ENCODE measurements at regions not wholly inside any gene's neighbourhood (a gene's known extent, or its start where the extent isn't known, plus 50 kb on each side); places are given as distances from the start of the nearest gene placed in this dataset.

DNA sequence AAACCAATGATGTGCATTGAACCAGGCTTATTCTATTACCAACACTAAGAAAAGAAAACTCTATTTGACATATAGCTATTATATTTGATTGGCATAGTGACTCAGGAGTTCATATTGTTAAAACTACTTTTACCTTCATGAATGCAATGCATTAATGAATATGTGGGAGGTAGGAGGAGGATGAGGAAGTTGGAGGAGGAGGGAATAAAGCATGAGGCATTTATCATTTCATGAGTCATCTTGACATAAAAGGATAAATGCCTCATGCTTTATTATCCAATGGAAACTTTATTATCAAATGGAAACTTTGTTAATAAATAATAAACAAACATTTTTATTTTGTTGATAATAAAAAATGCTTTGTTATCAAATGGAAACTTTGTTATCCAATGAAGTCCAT, 116.5 kb downstream of the SPRY2 start:
- Histone ChIP-seq H3K27ac (no peak overlapping the region), H3K4me3 (no peak overlapping the region), H3K4me1 (replicated peaks in 1 of 2) (no peaks in the 10 kb centered on the region)
- in situ Hi-C loops (cut with MboI; ENCODE audit: low pct_unique_long_range_greater_than_20kb in 2 of 9, low sequenced_read_pairs in 9 of 9, unreplicated experiment in 9 of 9) = no loop called here
- ATAC-seq (replicated peaks in 6 of 8) = peak in 2 of 8 experiments; percentile 16 to 26

GRCh38 chr13:80217614-80218456, 123.1 kb downstream of the SPRY2 start:
- in situ Hi-C loops (cut with MboI; ENCODE audit: low pct_unique_long_range_greater_than_20kb in 2 of 9, low sequenced_read_pairs in 9 of 9, unreplicated experiment in 9 of 9) = no loop called here
- WGBS, 10 experiments = 52 to 84% (median 72%) methylated on average over 4 to 7 of the region's 7 CpGs
- peaks cover 7 to 8% of the 10 kb centered on the region in 2 donors for H3K4me1 ChIP-seq (replicated peaks in 1 of 2)
- no peak overlapping the region for H3K27ac ChIP-seq
- ATAC-seq (replicated peaks in 6 of 8) = no peak
- H3K4me3 ChIP-seq = no peak overlapping the region

- ATAC-seq (replicated peaks in 6 of 8) = no peak
- H3K4me3 ChIP-seq = no peak overlapping the region
- in situ Hi-C loops (cut with MboI; ENCODE audit: low pct_unique_long_range_greater_than_20kb in 2 of 9, low sequenced_read_pairs in 9 of 9, unreplicated experiment in 9 of 9) = no loop called here
These were observed 125.6 kb downstream of the SPRY2 start for GRCh38 chr13:80215368-80215767.

DNA sequence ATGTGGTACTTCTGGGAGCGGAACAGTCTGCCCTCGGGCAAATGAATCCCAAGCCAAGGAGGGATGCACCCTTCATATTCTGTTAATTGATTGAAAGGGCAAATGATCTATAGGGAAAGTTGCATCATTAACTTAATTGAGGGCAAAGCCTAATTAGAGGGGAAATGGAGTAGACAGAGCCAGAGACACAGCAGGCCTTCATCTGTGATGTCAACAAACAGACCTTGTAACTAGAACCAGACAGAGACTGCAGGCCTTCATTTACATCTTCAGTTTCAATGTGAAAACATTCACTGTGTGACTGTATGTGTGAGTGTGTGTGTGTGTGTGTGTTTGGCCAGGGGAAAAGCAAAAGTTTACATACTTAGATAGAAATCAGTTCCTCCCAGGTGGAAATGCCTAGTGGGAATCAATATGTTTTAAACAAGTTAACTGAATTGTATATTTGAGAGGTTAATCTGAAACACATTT, 126.4 kb downstream of the SPRY2 start:
- Histone ChIP-seq H3K4me1 (replicated peaks in 1 of 2) (peaks cover 7 to 8% of the 10 kb centered on the region in 2 donors), H3K27ac (no peak overlapping the region), H3K4me3 (no peak overlapping the region)
- in situ Hi-C loops (cut with MboI; ENCODE audit: low pct_unique_long_range_greater_than_20kb in 2 of 9, low sequenced_read_pairs in 9 of 9, unreplicated experiment in 9 of 9) = no loop called here
- 10 to 94% (median 69%) methylated on average over 1 to 2 of the region's 2 CpGs; no CpG with 5 or more reads in 1 of the 10 experiments for WGBS, 10 experiments
- ATAC-seq (replicated peaks in 6 of 8) = peak in 5 of 8 experiments; percentile 25 to 94 (median 50)

More at GRCh38 chr13:80215368-80215767, 125.6 kb downstream of the SPRY2 start:
- Histone ChIP-seq H3K27ac (no peak overlapping the region), H3K4me1 (replicated peaks in 1 of 2) (peaks cover 7 to 8% of the 10 kb centered on the region in 2 donors)
- 53 to 100% (median 100%) methylated on average over 1 to 3 of the region's 3 CpGs; no CpG with 5 or more reads in 2 of the 10 experiments for WGBS, 10 experiments

GRCh38 chr13:80214050-80214449, 126.9 kb downstream of the SPRY2 start:
- in situ Hi-C loops (cut with MboI; ENCODE audit: low pct_unique_long_range_greater_than_20kb in 2 of 9, low sequenced_read_pairs in 9 of 9, unreplicated experiment in 9 of 9) = no loop called here

DNA sequence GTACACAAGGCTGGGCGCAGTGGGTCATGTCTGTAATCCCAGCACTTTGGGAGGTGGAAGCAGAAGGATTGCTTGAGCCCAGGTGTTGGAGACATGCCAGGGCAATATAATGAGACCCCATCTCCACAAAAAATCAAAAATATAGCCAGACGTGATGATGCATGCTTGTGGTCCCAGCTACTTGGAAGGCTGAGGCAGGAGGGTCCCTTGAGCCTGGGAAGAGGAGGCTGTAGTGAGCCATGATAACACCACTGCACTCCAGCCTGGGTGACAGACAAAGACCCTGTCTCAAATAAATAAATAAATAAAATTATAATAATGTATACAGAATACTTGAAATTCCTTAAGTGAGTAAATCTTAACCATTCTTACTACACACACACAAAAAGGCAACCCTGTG, 127.7 kb downstream of the SPRY2 start:
- WGBS, 10 experiments = 56 to 100% (median 83%) methylated on average over 1 to 2 of the region's 2 CpGs; no CpG with 5 or more reads in 3 of the 10 experiments
- no peak for ATAC-seq (replicated peaks in 6 of 8)
- in situ Hi-C loops (cut with MboI; ENCODE audit: low pct_unique_long_range_greater_than_20kb in 2 of 9, low sequenced_read_pairs in 9 of 9, unreplicated experiment in 9 of 9) = no loop called here
- peaks cover 7 to 8% of the 10 kb centered on the region in 2 donors for H3K4me1 ChIP-seq (replicated peaks in 1 of 2)
- H3K4me3 ChIP-seq = no peak overlapping the region
- H3K27ac ChIP-seq = no peak overlapping the region

More at GRCh38 chr13:80214050-80214449, 126.9 kb downstream of the SPRY2 start:
- no peak for ATAC-seq (replicated peaks in 6 of 8)
- H3K4me1 ChIP-seq (replicated peaks in 1 of 2) = peaks cover 7 to 8% of the 10 kb centered on the region in 2 donors
- WGBS, 10 experiments = 38 to 100% (median 52%) methylated on average over 1 to 2 of the region's 2 CpGs; no CpG with 5 or more reads in 1 of the 10 experiments
- no peak overlapping the region for H3K27ac ChIP-seq
- no peak overlapping the region for H3K4me3 ChIP-seq

- Histone ChIP-seq H3K4me1 (replicated peaks in 1 of 2) (peaks cover 7 to 8% of the 10 kb centered on the region in 2 donors), H3K27ac (no peak overlapping the region), H3K4me3 (no peak overlapping the region)
- in situ Hi-C loops (cut with MboI; ENCODE audit: low pct_unique_long_range_greater_than_20kb in 2 of 9, low sequenced_read_pairs in 9 of 9, unreplicated experiment in 9 of 9) = no loop called here
- WGBS, 10 experiments = 67 to 100% (median 75%) methylated on average over 1 to 2 of the region's 2 CpGs; no CpG with 5 or more reads in 4 of the 10 experiments
- ATAC-seq (replicated peaks in 6 of 8) = no peak
These were observed 129.4 kb downstream of the SPRY2 start for GRCh38 chr13:80211566-80211965.

- 0 to 95% (median 78%) methylated on average over 1 to 2 of the region's 2 CpGs for WGBS, 10 experiments
- in situ Hi-C loops (cut with MboI; ENCODE audit: low pct_unique_long_range_greater_than_20kb in 2 of 9, low sequenced_read_pairs in 9 of 9, unreplicated experiment in 9 of 9) = no loop called here
- Histone ChIP-seq H3K4me3 (no peak overlapping the region), H3K27ac (no peak overlapping the region), H3K4me1 (replicated peaks in 1 of 2) (no peaks in the 10 kb centered on the region)
- ATAC-seq (replicated peaks in 6 of 8) = no peak
These were observed 136.3 kb downstream of the SPRY2 start for GRCh38 chr13:80204642-80205041.

- Histone ChIP-seq H3K27ac (no peak overlapping the region), H3K4me1 (replicated peaks in 1 of 2) (no peaks in the 10 kb centered on the region), H3K4me3 (no peak overlapping the region)
- ATAC-seq (replicated peaks in 6 of 8) = no peak
- in situ Hi-C loops (cut with MboI; ENCODE audit: low pct_unique_long_range_greater_than_20kb in 2 of 9, low sequenced_read_pairs in 9 of 9, unreplicated experiment in 9 of 9) = no loop called here
- 46 to 94% (median 80%) methylated on average over 1 to 3 of the region's 3 CpGs; no CpG with 5 or more reads in 1 of the 10 experiments for WGBS, 10 experiments
These were observed 137.4 kb downstream of the SPRY2 start for GRCh38 chr13:80203496-80203895.

GRCh38 chr13:80201694-80202468, 139.0 kb downstream of the SPRY2 start:
- ATAC-seq (replicated peaks in 6 of 8) = peak in 1 of 8 experiments; percentile 72
- H3K4me1 ChIP-seq (replicated peaks in 1 of 2) = no peaks in the 10 kb centered on the region
- in situ Hi-C loops (cut with MboI; ENCODE audit: low pct_unique_long_range_greater_than_20kb in 2 of 9, low sequenced_read_pairs in 9 of 9, unreplicated experiment in 9 of 9) = no loop called here
- H3K4me3 ChIP-seq = no peak overlapping the region
- H3K27ac ChIP-seq = no peak overlapping the region
- WGBS, 10 experiments = 54 to 94% (median 81%) methylated on average over 1 to 5 of the region's 6 CpGs

DNA sequence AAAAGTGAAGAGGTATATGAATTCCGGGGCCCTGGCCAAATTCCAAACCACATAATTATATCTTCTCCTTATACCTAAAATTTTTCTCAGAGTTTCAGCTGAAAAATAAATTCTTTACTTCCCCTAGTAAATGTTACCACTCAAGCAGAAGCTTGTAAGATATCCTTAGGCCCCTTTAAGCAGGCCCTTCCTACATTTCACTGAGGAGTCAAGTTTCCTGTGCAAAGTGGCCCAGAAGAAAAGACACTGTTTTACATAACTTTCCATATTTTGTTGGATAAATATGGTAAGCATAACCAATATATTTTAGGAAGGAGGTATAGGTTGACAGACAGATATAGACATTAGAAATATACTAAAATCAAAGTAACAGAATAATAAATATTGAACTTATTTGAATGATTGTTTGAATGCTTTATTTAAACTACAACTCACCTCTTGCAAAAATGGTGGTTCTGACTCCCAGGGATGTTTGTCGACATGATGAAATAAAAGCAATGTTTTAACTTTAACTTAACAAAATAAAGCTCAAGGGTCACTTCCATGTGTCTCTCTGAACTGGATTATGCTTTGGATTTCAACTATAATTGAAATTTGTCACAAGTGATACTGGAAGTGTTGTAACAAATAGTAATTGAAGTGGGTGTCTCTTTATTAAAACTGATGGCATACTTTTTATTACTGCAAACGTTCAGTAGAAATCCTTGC, 141.2 kb downstream of the SPRY2 start:
- WGBS, 10 experiments = 29 to 100% (median 80%) methylated on average over 1 to 3 of the region's 3 CpGs
- in situ Hi-C loops (cut with MboI; ENCODE audit: low pct_unique_long_range_greater_than_20kb in 2 of 9, low sequenced_read_pairs in 9 of 9, unreplicated experiment in 9 of 9) = no loop called here
- H3K4me3 ChIP-seq = no peak overlapping the region
- no peak for ATAC-seq (replicated peaks in 6 of 8)
- no peaks in the 10 kb centered on the region for H3K4me1 ChIP-seq (replicated peaks in 1 of 2)
- H3K27ac ChIP-seq = no peak overlapping the region

DNA sequence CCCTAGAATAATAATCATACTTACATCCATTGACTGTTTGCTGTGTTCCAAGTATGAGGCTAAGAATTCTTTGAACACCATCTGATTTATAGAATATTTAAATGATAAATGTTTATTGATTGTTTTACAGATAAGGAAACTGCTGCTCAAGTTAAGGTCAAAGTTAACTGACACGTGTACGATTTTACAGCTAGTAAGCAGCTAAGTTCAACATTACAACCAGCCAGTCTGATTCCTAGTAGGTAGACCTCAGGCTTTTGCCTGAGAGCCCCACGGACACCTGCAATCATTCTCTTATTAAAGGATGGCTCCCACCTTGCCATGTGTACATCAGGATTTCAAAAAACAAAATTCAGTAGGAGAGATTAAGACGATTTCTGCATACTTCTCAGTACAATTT, 141.9 kb downstream of the SPRY2 start:
- H3K4me3 ChIP-seq = no peak overlapping the region
- 20 to 94% (median 73%) methylated on average over 1 to 4 of the region's 4 CpGs; no CpG with 5 or more reads in 2 of the 10 experiments for WGBS, 10 experiments
- H3K27ac ChIP-seq = no peak overlapping the region
- in situ Hi-C loops (cut with MboI; ENCODE audit: low pct_unique_long_range_greater_than_20kb in 2 of 9, low sequenced_read_pairs in 9 of 9, unreplicated experiment in 9 of 9) = no loop called here
- H3K4me1 ChIP-seq (replicated peaks in 1 of 2) = no peaks in the 10 kb centered on the region
- no peak for ATAC-seq (replicated peaks in 6 of 8)

GRCh38 chr13:80196756-80197155, 144.2 kb downstream of the SPRY2 start:
- peak in 1 of 8 experiments; percentile 50 for ATAC-seq (replicated peaks in 6 of 8)
- in situ Hi-C loops (cut with MboI; ENCODE audit: low pct_unique_long_range_greater_than_20kb in 2 of 9, low sequenced_read_pairs in 9 of 9, unreplicated experiment in 9 of 9) = no loop called here
- Histone ChIP-seq H3K27ac (no peak overlapping the region), H3K4me1 (replicated peaks in 1 of 2) (no peaks in the 10 kb centered on the region), H3K4me3 (no peak overlapping the region)
- 11 to 100% (median 78%) methylated on average over 1 to 2 of the region's 2 CpGs; no CpG with 5 or more reads in 3 of the 10 experiments for WGBS, 10 experiments

Data from motor neuron (in vitro differentiated cells).